ENCODE measurements at regions not wholly inside any gene's neighbourhood (a gene's known extent, or its start where the extent isn't known, plus 50 kb on each side); places are given as distances from the start of the nearest gene placed in this dataset.

DNA sequence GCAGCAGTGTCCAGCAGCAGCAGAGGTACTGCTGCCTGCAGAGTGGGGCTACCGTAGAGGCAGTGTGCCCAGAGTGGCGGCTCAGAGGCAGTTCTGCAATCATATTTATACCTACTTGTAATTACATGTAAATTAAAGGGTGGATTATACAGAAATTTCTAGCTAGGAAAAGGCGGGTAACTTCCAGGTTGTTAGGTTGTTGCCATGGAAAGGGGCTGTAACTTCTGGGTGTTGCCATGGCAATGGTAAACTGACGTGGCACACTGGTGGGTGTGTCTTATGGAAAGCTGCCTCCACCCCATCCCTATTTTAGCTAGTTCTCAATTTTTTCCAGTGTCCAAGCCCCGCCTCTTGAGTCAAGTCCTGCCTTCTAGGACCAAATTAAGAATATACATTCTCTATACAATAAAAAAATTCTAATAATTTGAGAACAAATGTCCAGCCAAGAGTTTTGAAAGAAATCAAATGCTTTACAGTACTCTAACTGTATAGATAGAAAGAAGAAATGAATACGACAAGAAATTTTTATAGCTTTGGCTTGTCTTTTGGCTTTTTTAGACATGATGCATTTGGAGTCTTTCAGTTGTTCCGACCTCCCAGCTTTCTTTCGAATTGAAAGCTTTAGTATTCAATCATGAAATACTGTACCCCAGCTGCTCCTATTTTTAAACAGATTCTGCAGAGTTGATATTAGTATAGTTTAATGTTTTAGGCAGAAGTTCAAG is 816.6 kb downstream of the DIAPH3 start:
- H3K36me3 ChIP-seq (replicated peaks in 1 of 2; ENCODE audit: control insufficient read depth in 1 of 2, insufficient read depth in 2 of 2, low read length in 2 of 2), result no peaks in the 10 kb centered on the region
- H3K9me3 ChIP-seq (ENCODE audit: low read length), result no peaks in the 10 kb centered on the region
- H3K79me2 ChIP-seq (ENCODE audit: insufficient read depth, low read length), result no peaks in the 10 kb centered on the region
- in situ Hi-C loops (cut with HindIII; ENCODE audit: extremely low pct_ligation_motif_present, low pct_unique_long_range_greater_than_20kb), result no loop called here
- ChIA-PET POLR2A (no interaction called here), CTCF (ENCODE audit: low intra/inter-chr PET ratio, low total read pairs) (no interaction called here)
- H3K27ac ChIP-seq (ENCODE audit: extremely low read length, insufficient read depth, low read length), result no peak overlapping the region
- no peak overlapping the region for H3K4me3 ChIP-seq (replicated peaks in 1 of 3; ENCODE audit: insufficient read depth in 1 of 3, low read depth in 2 of 3, low read length in 3 of 3)
- 27% methylated on average over 6 of the region's 8 CpGs for WGBS (ENCODE audit: low lambda C conversion rate)
- TF ChIP-seq SUZ12 (IDR thresholded peaks at IDR 0.05; ENCODE audit: low read depth, low read length), result no peak
- TF ChIP-seq, protein P1, sequence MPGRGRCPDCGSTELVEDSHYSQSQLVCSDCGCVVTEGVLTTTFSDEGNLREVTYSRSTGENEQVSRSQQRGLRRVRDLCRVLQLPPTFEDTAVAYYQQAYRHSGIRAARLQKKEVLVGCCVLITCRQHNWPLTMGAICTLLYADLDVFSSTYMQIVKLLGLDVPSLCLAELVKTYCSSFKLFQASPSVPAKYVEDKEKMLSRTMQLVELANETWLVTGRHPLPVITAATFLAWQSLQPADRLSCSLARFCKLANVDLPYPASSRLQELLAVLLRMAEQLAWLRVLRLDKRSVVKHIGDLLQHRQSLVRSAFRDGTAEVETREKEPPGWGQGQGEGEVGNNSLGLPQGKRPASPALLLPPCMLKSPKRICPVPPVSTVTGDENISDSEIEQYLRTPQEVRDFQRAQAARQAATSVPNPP (CRISPR knock-in tag; IDR thresholded peaks at IDR 0.05), result no peak
- no peak for TF ChIP-seq ZNF577 (CRISPR knock-in tag; IDR thresholded peaks at IDR 0.05; ENCODE audit: borderline replicate concordance, low read depth)
- TF ChIP-seq ZC3H13 (CRISPR knock-in tag; IDR thresholded peaks at IDR 0.05), result no peak
- no peak for TF ChIP-seq SIX1 (CRISPR knock-in tag; IDR thresholded peaks at IDR 0.05; ENCODE audit: borderline replicate concordance)
- TF ChIP-seq ZNF232 (CRISPR knock-in tag; IDR thresholded peaks at IDR 0.05; ENCODE audit: borderline replicate concordance), result no peak
- H3K4me2 ChIP-seq (ENCODE audit: low read depth, low read length), result no peak overlapping the region
- FAIRE-seq, result no peak
- no peak for DNase-seq (ENCODE audit: low spot score)
- no peak overlapping the region for H3K9ac ChIP-seq (ENCODE audit: insufficient read depth, low read depth, low read length)
- H4K20me1 ChIP-seq (ENCODE audit: insufficient read depth, low read length), result no peaks in the 10 kb centered on the region
- no TSS peak for BruUV-seq (replicated peaks)
- intact Hi-C loops (cut with micrococcal nuclease; ENCODE audit: unreplicated experiment), result no loop called here
- H3K27me3 ChIP-seq (ENCODE audit: control insufficient read depth in 1 of 2, insufficient read depth in 2 of 2, low read length in 2 of 2), result no peaks in the 10 kb centered on the region
- ATAC-seq, result no peak
- no peak overlapping the region for H2AFZ ChIP-seq (ENCODE audit: low read length)
- H3K4me1 ChIP-seq (ENCODE audit: insufficient read depth, low read length), result peaks cover 1% of the 10 kb centered on the region

DNA sequence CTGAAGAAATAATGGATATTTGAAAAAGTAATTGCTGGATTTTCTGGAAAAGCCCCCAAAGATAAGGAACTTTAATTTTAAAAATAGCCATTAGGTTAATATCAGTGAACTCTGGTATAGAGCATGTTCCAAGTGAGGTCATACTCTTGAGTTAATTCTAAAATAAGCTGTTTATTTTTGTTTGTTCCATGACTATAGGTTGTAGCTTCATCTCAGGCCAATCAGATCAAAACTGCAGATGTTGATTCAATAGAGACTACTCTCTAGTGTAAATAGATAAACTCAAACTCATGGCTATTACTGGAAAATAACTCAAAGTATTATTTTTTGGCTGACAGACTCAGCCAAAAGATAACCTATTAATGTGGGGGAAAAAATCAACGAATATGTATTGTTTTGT is 815.1 kb downstream of the DIAPH3 start:
- no peak for FAIRE-seq
- WGBS (ENCODE audit: low lambda C conversion rate), result 0% methylated on average over 1 of the region's 1 CpG
- Histone ChIP-seq H3K27ac (ENCODE audit: extremely low read length, insufficient read depth, low read length) (no peak overlapping the region), H4K20me1 (ENCODE audit: insufficient read depth, low read length) (no peaks in the 10 kb centered on the region), H3K36me3 (replicated peaks in 1 of 2; ENCODE audit: control insufficient read depth in 1 of 2, insufficient read depth in 2 of 2, low read length in 2 of 2) (no peaks in the 10 kb centered on the region), H3K9ac (ENCODE audit: insufficient read depth, low read depth, low read length) (no peak overlapping the region), H3K4me3 (replicated peaks in 1 of 3; ENCODE audit: insufficient read depth in 1 of 3, low read depth in 2 of 3, low read length in 3 of 3) (no peak overlapping the region), H3K9me3 (ENCODE audit: low read length) (no peaks in the 10 kb centered on the region), H3K79me2 (ENCODE audit: insufficient read depth, low read length) (no peaks in the 10 kb centered on the region), H3K4me2 (ENCODE audit: low read depth, low read length) (no peak overlapping the region), H2AFZ (ENCODE audit: low read length) (no peak overlapping the region), H3K27me3 (ENCODE audit: control insufficient read depth in 1 of 2, insufficient read depth in 2 of 2, low read length in 2 of 2) (no peaks in the 10 kb centered on the region), H3K4me1 (ENCODE audit: insufficient read depth, low read length) (peaks cover 12% of the 10 kb centered on the region)
- ATAC-seq, result no peak
- no peak for DNase-seq (ENCODE audit: low spot score)
- CTCF ChIA-PET (ENCODE audit: low intra/inter-chr PET ratio, low total read pairs), result no interaction called here
- intact Hi-C loops (cut with micrococcal nuclease; ENCODE audit: unreplicated experiment) (no loop called here), in situ Hi-C loops (cut with HindIII; ENCODE audit: extremely low pct_ligation_motif_present, low pct_unique_long_range_greater_than_20kb) (no loop called here)
- POLR2A ChIA-PET, result no interaction called here
- no TSS peak for BruUV-seq (replicated peaks)
- no peak for TF ChIP-seq NAIF1 (CRISPR knock-in tag; IDR thresholded peaks at IDR 0.05; ENCODE audit: borderline replicate concordance)
- no peak for TF ChIP-seq ZNF607 (CRISPR knock-in tag; IDR thresholded peaks at IDR 0.05; ENCODE audit: borderline replicate concordance)
- TF ChIP-seq ZFP90 (CRISPR knock-in tag; IDR thresholded peaks at IDR 0.05; ENCODE audit: borderline replicate concordance), result no peak
- TF ChIP-seq, protein P2, sequence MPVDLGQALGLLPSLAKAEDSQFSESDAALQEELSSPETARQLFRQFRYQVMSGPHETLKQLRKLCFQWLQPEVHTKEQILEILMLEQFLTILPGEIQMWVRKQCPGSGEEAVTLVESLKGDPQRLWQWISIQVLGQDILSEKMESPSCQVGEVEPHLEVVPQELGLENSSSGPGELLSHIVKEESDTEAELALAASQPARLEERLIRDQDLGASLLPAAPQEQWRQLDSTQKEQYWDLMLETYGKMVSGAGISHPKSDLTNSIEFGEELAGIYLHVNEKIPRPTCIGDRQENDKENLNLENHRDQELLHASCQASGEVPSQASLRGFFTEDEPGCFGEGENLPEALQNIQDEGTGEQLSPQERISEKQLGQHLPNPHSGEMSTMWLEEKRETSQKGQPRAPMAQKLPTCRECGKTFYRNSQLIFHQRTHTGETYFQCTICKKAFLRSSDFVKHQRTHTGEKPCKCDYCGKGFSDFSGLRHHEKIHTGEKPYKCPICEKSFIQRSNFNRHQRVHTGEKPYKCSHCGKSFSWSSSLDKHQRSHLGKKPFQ (CRISPR knock-in tag; IDR thresholded peaks at IDR 0.05; ENCODE audit: insufficient replicate concordance), result no peak
- no peak for TF ChIP-seq ZNF616 (CRISPR knock-in tag; IDR thresholded peaks at IDR 0.05; ENCODE audit: low read depth)
- TF ChIP-seq ZNF468 (CRISPR knock-in tag; IDR thresholded peaks at IDR 0.05), result no peak

All from HepG2 (cell line).